Lung (tissue), 11 donors: ENCODE measurements at regions not wholly inside any gene's neighbourhood (a gene's known extent, or its start where the extent isn't known, plus 50 kb on each side); places are given as distances from the start of the nearest gene placed in this dataset.
A peak's percentile ranks its signal among the peaks of the same experiment; 100 is the strongest.

ENCODE experiments used
- ATAC-seq: fragments of 200-7000 bp; cut with Tn5 transposase; one replicate; pipeline ENCODE4 v1.9.1; 2020; ENCODE audit warnings: moderate number of reproducible peaks; ENCODE audit not compliant: insufficient read depth, low FRiP score
- DNase-seq, 3 donors: peaks; one replicate each; pipeline ENCODE4 v3.0.0-alpha.2; 2013 to 2017
- H3K27ac ChIP-seq, 2 donors: one replicate each; pipeline ENCODE4 v1.5.1; 2013; ENCODE audit warnings: mild to moderate bottlenecking in 2 of 2, moderate library complexity in 2 of 2, control low read depth in 1 of 2, inconsistent platforms in 1 of 2, low read depth in 1 of 2, low read length in 1 of 2
- H3K27me3 ChIP-seq, 3 donors: one replicate each; pipeline ENCODE4 v1.5.1; 2013; ENCODE audit warnings: low read length in 2 of 3; ENCODE audit not compliant: control insufficient read depth in 3 of 3, insufficient read depth in 3 of 3
- H3K36me3 ChIP-seq, 4 donors: one replicate each; pipeline ENCODE4 v1.5.1; 2013; ENCODE audit warnings: low read length in 4 of 4, mild to moderate bottlenecking in 1 of 4, moderate library complexity in 1 of 4; ENCODE audit not compliant: control insufficient read depth in 4 of 4, insufficient read depth in 4 of 4
- H3K4me1 ChIP-seq, 5 donors: one replicate each; pipeline ENCODE4 v1.5.1; 2013; ENCODE audit warnings: low read length in 5 of 5, mild to moderate bottlenecking in 2 of 5, moderate library complexity in 1 of 5; ENCODE audit not compliant: control insufficient read depth in 5 of 5, insufficient read depth in 5 of 5
- H3K4me3 ChIP-seq: one replicate; pipeline ENCODE4 v1.5.1; 2013; ENCODE audit warnings: mild to moderate bottlenecking, control low read depth, moderate library complexity
- H3K9ac ChIP-seq, 2 donors: one replicate each; pipeline ENCODE4 v1.5.1; 2013; ENCODE audit warnings: low read length in 2 of 2, control low read depth in 1 of 2; ENCODE audit not compliant: insufficient read depth in 1 of 2
- H3K9me3 ChIP-seq, 4 donors: one replicate each; pipeline ENCODE4 v1.5.1; 2013; ENCODE audit warnings: low read length in 3 of 4, mild to moderate bottlenecking in 1 of 4, moderate library complexity in 1 of 4; ENCODE audit not compliant: control insufficient read depth in 4 of 4, insufficient read depth in 3 of 4
- CTCF ChIP-seq: IDR thresholded peaks from 2 replicates; pipeline ENCODE4 v1.5.1; 2012; ENCODE audit warnings: mild to moderate bottlenecking; ENCODE audit errors: control extremely low read depth, extremely low read depth
- WGBS, 2 donors: extraction: QIAGEN DNeasy Blood & Tissue Kit; methylation state at CpG; one replicate each; pipeline ENCODE4 v1.1.7; 2013; 5-methylcytosine and 5-hydroxymethylcytosine counted together
- donor health status: control.
- donor health status: control.
- donor health status: Bipolar disorder and iron deficiency.
- donor health status: healthy.
- donor health status: DM: yes; HTN: yes; CAD: no.

- H3K27ac ChIP-seq: no peak overlapping the region
- no peak overlapping the region for H3K9ac ChIP-seq
- H3K27me3 ChIP-seq: peaks cover 3 to 34% (median 33%) of the 10 kb centered on the region in 3 donors
- peaks cover 0 to 3% (median under 1%) of the 10 kb centered on the region in 4 donors for H3K9me3 ChIP-seq
- no peak for TF ChIP-seq CTCF
- ATAC-seq: no peak
- 38 to 40% methylated on average over 3 of the region's 3 CpGs for WGBS, 2 donors
- no peak overlapping the region for H3K4me3 ChIP-seq
- peaks cover 0 to 17% (median 0%) of the 10 kb centered on the region in 5 donors for H3K4me1 ChIP-seq
- H3K36me3 ChIP-seq: no peaks in the 10 kb centered on the region
- DNase-seq: no peak
These were observed 83.9 kb upstream of the RPS6KA3 start for GRCh38 chrX:20350596-20350995.

GRCh38 chrX:20348139-20348538 lies 81.4 kb upstream of the RPS6KA3 start:
- Histone ChIP-seq H3K4me1 (peaks cover 0 to 17% (median 0%) of the 10 kb centered on the region in 5 donors), H3K9me3 (peaks cover 0 to 3% (median 2%) of the 10 kb centered on the region in 4 donors), H3K27me3 (peaks cover 3 to 23% (median 18%) of the 10 kb centered on the region in 3 donors), H3K4me3 (no peak overlapping the region), H3K9ac (no peak overlapping the region), H3K27ac (no peak overlapping the region), H3K36me3 (no peaks in the 10 kb centered on the region)
- TF ChIP-seq CTCF: no peak
- DNase-seq (no peak), ATAC-seq (no peak)
- 91 to 95% methylated on average over 4 of the region's 4 CpGs for WGBS, 2 donors

- Histone ChIP-seq H3K27ac (no peak overlapping the region), H3K9me3 (peaks cover 0 to 5% (median 2%) of the 10 kb centered on the region in 4 donors), H3K4me3 (no peak overlapping the region), H3K27me3 (peaks cover 3 to 20% (median 18%) of the 10 kb centered on the region in 3 donors), H3K4me1 (peaks cover 0 to 17% (median 0%) of the 10 kb centered on the region in 5 donors), H3K9ac (no peak overlapping the region), H3K36me3 (no peaks in the 10 kb centered on the region)
- peak; percentile 23 to 87 (median 85) for DNase-seq
- 61 to 73% methylated on average over 5 of the region's 5 CpGs for WGBS, 2 donors
- ATAC-seq: no peak
- no peak for TF ChIP-seq CTCF
These were observed 80.8 kb upstream of the RPS6KA3 start for GRCh38 chrX:20347481-20347880.

GRCh38 chrX:20333672-20334071 lies 67.0 kb upstream of the RPS6KA3 start:
- ATAC-seq (no peak), DNase-seq (no peak)
- Histone ChIP-seq H3K9me3 (peaks cover 0 to 4% (median 0%) of the 10 kb centered on the region in 4 donors), H3K36me3 (no peaks in the 10 kb centered on the region), H3K9ac (no peak overlapping the region), H3K4me1 (no peaks in the 10 kb centered on the region), H3K27me3 (peaks cover 0 to 55% (median 15%) of the 10 kb centered on the region in 3 donors), H3K27ac (no peak overlapping the region), H3K4me3 (no peak overlapping the region)
- no peak for TF ChIP-seq CTCF
- 16 to 36% methylated on average over 1 of the region's 1 CpG for WGBS, 2 donors
